Keratinocyte (primary cell): ENCODE measurements at regions not wholly inside any gene's neighbourhood (a gene's known extent, or its start where the extent isn't known, plus 50 kb on each side); places are given as distances from the start of the nearest gene placed in this dataset.
"Not testable (repeated sequence)": the region's sequence is repeated elsewhere in the genome, so short reads cannot be mapped to it uniquely, and the experiment has no call there.

ENCODE experiments used
- DNase-seq: peaks from one replicate; pipeline ENCODE4 v3.0.0-alpha.2; 2011; ENCODE audit warnings: low read depth, missing footprints, low spot score
- FAIRE-seq: peaks from 2 replicates; lab custom pipeline; 2011; peaks lifted over from hg19 to GRCh38; lab: Jason Lieb, UNC
- H2AFZ ChIP-seq: 2 replicates; pipeline ENCODE4 v1.6.0; 2012; ENCODE audit warnings: low read length, control low read depth, inconsistent platforms; ENCODE audit not compliant: control insufficient read depth
- H3K27ac ChIP-seq: 2 replicates; pipeline ENCODE4 v1.5.1; 2011; ENCODE audit warnings: low read length; ENCODE audit not compliant: control insufficient read depth, insufficient read depth
- H3K27me3 ChIP-seq: 3 replicates; pipeline ENCODE4 v1.6.0; 2011; ENCODE audit warnings: low read length; ENCODE audit not compliant: control insufficient read depth, insufficient read depth; ENCODE audit errors: extremely low read depth
- H3K36me3 ChIP-seq, 2 experiments: 2 replicates in 1 of 2; 3 replicates in 1 of 2; pipeline ENCODE4 v1.5.1; 2011; ENCODE audit warnings: low read length in 2 of 2, mild to moderate bottlenecking in 1 of 2; ENCODE audit not compliant: control insufficient read depth in 2 of 2, insufficient read depth in 2 of 2; ENCODE audit errors: extremely low read depth in 1 of 2
- H3K4me1 ChIP-seq: 3 replicates; pipeline ENCODE4 v1.5.1; 2011; ENCODE audit warnings: low read length; ENCODE audit not compliant: control insufficient read depth, insufficient read depth; ENCODE audit errors: extremely low read depth
- H3K4me2 ChIP-seq: 3 replicates; pipeline ENCODE4 v1.6.0; 2011; ENCODE audit warnings: low read depth, low read length; ENCODE audit not compliant: control insufficient read depth, insufficient read depth; ENCODE audit errors: extremely low read depth
- H3K4me3 ChIP-seq, 3 experiments: fragments of 200-600 bp in 1 of 3; sonication (generic) in 1 of 3; 2 replicates in 2 of 3; 3 replicates in 1 of 3; pipeline ENCODE4 v1.5.1; 2011 to 2016; ENCODE audit warnings: low read length in 3 of 3, mild to moderate bottlenecking in 3 of 3, control low read depth in 2 of 3, inconsistent platforms in 1 of 3, low read depth in 1 of 3, mixed read lengths in 1 of 3, mixed run types in 1 of 3, moderate library complexity in 1 of 3; ENCODE audit not compliant: control insufficient read depth in 2 of 3, insufficient read depth in 2 of 3; ENCODE audit errors: extremely low read depth in 1 of 3
- H3K79me2 ChIP-seq: 2 replicates; pipeline ENCODE4 v1.6.0; 2012; ENCODE audit warnings: low read length; ENCODE audit not compliant: control insufficient read depth, insufficient read depth
- H3K9ac ChIP-seq: 3 replicates; pipeline ENCODE4 v1.6.0; 2011; ENCODE audit warnings: low read length; ENCODE audit not compliant: control insufficient read depth, insufficient read depth; ENCODE audit errors: extremely low read depth
- H3K9me1 ChIP-seq: 3 replicates; pipeline ENCODE4 v1.6.0; 2011; ENCODE audit warnings: low read length; ENCODE audit not compliant: control insufficient read depth, insufficient read depth; ENCODE audit errors: extremely low read depth
- H3K9me3 ChIP-seq: 2 replicates; pipeline ENCODE4 v1.5.1; 2012; ENCODE audit warnings: low read depth, low read length; ENCODE audit not compliant: control insufficient read depth
- H4K20me1 ChIP-seq: 3 replicates; pipeline ENCODE4 v1.6.0; 2011; ENCODE audit warnings: low read length; ENCODE audit not compliant: control insufficient read depth, insufficient read depth; ENCODE audit errors: extremely low read depth
- dilution Hi-C: fragments of 300-500 bp; cut with MboI; formaldehyde crosslinking; loops from one replicate; pipeline ENCODE4 v1.7.0; 2020; ENCODE audit warnings: low sequenced_read_pairs; ENCODE audit not compliant: extremely low pct_ligation_motif_present

- H3K4me2 ChIP-seq, H3K79me2 ChIP-seq, H3K27me3 ChIP-seq, H3K27ac ChIP-seq, DNase-seq, H3K9me3 ChIP-seq, H3K4me3 ChIP-seq, H3K9me1 ChIP-seq, H3K9ac ChIP-seq, dilution Hi-C loops, H3K36me3 ChIP-seq, H3K4me1 ChIP-seq, FAIRE-seq, H4K20me1 ChIP-seq, H2AFZ ChIP-seq: not testable (repeated sequence)
Measured at GRCh38 chr14:106750089-106750488, 1223.7 kb downstream of the TMEM121 start.

- H3K27ac ChIP-seq, H3K9me1 ChIP-seq, H3K9me3 ChIP-seq, H3K36me3 ChIP-seq, H3K4me2 ChIP-seq, H3K4me1 ChIP-seq, H3K27me3 ChIP-seq, dilution Hi-C loops, DNase-seq, H2AFZ ChIP-seq, H4K20me1 ChIP-seq, H3K4me3 ChIP-seq, FAIRE-seq, H3K9ac ChIP-seq, H3K79me2 ChIP-seq: not testable (repeated sequence)
Measured at GRCh38 chr14:106753751-106754150, 1227.4 kb downstream of the TMEM121 start.

GRCh38 chr14:106757444-106757843 lies 1231.1 kb downstream of the TMEM121 start:
- H3K9ac ChIP-seq, H3K9me3 ChIP-seq, H4K20me1 ChIP-seq, dilution Hi-C loops, H3K36me3 ChIP-seq, H3K27ac ChIP-seq, DNase-seq, H3K4me1 ChIP-seq, H3K27me3 ChIP-seq, H3K4me2 ChIP-seq, H3K9me1 ChIP-seq, FAIRE-seq, H3K4me3 ChIP-seq, H2AFZ ChIP-seq, H3K79me2 ChIP-seq: not testable (repeated sequence)

GRCh38 chr14:106761886-106762816 lies 1235.8 kb downstream of the TMEM121 start:
- FAIRE-seq, H3K36me3 ChIP-seq, H3K9me3 ChIP-seq, H4K20me1 ChIP-seq, DNase-seq, H3K4me2 ChIP-seq, dilution Hi-C loops, H3K27me3 ChIP-seq, H3K27ac ChIP-seq, H3K4me3 ChIP-seq, H3K79me2 ChIP-seq, H2AFZ ChIP-seq, H3K9me1 ChIP-seq, H3K9ac ChIP-seq, H3K4me1 ChIP-seq: not testable (repeated sequence)
